GM19351 (cell line): ENCODE measurements at regions not wholly inside any gene's neighbourhood (a gene's known extent, or its start where the extent isn't known, plus 50 kb on each side); places are given as distances from the start of the nearest gene placed in this dataset.
A peak's percentile ranks its signal among the peaks of the same experiment; 100 is the strongest.
"Not testable (repeated sequence)": the region's sequence is repeated elsewhere in the genome, so short reads cannot be mapped to it uniquely, and the experiment has no call there.

Experiments used
- ATAC-seq: cut with Tn5 transposase; IDR thresholded peaks from one replicate; pipeline ENCODE4 v1.9.1; 2021; ENCODE audit warnings: mild to moderate bottlenecking, moderate library complexity; ENCODE audit not compliant: unreplicated experiment

GRCh38 chr6:27807441-27808241 is 104.6 kb downstream of the OR2B2 start:
- peak; percentile 63 for ATAC-seq

- no peak for ATAC-seq
Measured at GRCh38 chr6:27806981-27807440, 105.2 kb downstream of the OR2B2 start.

GRCh38 chr6:27805347-27805746 is 106.8 kb downstream of the OR2B2 start:
- no peak for ATAC-seq

DNA sequence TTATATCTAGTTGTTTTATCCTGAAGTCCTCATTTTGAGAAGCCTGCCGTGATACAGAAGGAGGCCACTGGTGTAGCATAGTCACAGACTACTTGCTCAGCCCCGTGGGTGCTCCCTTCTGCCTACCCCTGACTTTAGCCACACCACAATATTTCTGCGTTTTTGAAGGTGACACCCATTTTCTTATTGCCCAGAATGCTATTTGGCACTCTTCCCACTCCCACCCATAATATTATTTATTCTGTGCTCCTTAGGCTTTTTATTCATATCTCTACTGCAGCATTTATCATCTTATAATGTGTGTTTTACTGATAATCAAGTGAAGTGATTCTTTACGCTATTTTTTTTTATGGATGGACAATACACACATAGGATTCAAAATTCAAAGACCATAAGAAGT is 107.3 kb downstream of the OR2B2 start:
- ATAC-seq, result no peak

GRCh38 chr6:27800731-27801373 is 111.3 kb downstream of the OR2B2 start:
- ATAC-seq, result no peak

DNA sequence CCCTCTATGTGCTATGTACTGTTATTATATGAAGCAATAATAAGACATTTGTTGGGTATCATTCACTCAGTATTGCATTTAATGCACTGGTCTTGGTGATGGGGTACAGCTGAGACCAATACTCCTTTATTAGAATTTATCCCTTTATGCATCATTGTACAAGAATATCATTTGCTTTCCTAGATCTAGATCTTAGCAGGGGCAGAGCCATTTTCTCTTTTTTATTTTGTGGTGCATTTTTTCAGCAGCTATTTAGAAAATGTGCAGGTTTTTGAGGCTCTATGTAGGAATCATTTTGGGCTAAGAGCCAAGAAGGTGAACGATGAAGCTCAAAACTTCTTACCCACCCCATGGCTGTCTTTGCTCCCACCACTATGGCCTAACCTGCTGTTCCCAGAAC is 114.2 kb downstream of the OR2B2 start:
- no peak for ATAC-seq

GRCh38 chr6:27796736-27797481 is 115.3 kb downstream of the OR2B2 start:
- ATAC-seq, result not testable (repeated sequence)

GRCh38 chr6:27795697-27796494 is 116.3 kb downstream of the OR2B2 start:
- peak; percentile 42 for ATAC-seq

GRCh38 chr6:27791182-27791943 is 120.8 kb downstream of the OR2B2 start:
- ATAC-seq, result no peak

DNA sequence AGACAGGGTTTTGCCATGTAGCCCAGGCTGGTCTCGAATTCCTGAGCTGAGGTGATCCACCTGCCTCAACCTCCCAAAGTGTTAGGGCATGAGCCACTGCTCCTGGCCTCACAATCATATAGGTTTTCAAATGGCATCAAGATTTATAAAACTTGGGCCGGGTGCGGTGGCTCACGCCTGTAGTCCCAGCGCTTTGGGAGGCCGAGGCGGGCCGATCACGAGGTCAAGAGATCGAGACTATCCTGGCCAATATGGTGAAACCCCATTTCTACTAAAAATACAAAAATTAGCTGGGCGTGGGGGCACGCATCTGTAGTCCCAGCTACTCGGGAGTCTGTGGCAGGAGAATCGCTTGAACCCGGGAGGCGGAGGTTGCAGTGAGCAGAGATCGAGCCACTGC is 123.8 kb downstream of the OR2B2 start:
- ATAC-seq, result not testable (repeated sequence)

GRCh38 chr6:27786048-27786447 is 126.1 kb downstream of the OR2B2 start:
- ATAC-seq, result no peak

DNA sequence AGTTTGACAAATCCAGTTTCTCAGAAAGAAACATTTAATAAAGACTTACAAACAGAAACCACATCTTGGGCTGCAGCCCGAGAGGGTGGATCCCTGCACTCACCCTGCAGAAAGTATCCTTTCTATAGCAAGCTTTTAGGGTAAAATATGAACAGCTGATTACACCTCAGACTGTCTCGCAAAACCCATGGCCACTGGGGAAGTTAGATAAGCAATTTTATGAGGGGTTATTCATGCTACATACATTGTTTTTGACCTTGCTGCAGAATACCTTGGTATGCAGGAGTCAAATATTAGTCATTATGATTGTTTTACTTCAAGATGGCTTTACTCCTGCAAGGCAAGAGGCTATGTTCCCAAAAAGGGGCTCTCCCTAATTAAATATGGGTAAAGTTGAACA is 126.9 kb downstream of the OR2B2 start:
- no peak for ATAC-seq

- ATAC-seq, result no peak
Measured at GRCh38 chr6:27782748-27783147, 129.4 kb downstream of the OR2B2 start.

DNA sequence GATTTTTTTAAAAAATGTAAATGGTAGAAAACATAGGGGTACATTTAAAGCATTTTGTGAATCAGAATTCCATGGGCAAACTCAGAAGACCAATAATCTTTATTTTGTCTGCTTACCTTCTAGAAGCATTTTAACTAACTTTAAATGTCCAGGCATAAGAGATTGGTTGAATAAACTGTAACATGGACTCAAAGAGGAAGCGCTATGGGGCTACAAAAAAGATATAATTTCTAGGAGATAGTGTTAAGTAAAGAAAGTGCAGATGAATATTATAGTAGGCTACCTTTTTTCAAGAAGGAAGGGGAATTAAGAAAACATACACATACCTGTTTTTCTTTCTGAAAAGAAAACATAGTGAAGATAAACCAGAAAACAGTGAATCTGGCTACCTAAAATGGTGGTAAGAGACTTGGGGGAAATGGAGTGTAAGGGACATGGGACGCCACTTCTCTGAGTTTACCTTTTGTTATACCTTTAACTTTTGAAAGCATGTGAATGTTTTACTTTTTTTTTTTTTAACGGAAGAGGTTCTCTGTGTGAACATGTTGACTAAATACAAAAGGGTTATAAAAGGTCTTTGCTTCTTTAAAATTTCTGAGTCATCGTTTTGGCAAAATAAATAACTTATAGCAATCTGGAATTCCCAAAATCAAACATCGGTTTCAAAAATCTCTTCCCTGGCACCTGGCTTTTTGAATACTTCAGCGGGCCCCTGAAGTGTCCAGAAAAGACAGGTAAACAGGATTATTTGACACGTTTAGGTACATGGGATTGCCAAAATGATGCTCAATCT is 133.4 kb downstream of the OR2B2 start:
- no peak for ATAC-seq

DNA sequence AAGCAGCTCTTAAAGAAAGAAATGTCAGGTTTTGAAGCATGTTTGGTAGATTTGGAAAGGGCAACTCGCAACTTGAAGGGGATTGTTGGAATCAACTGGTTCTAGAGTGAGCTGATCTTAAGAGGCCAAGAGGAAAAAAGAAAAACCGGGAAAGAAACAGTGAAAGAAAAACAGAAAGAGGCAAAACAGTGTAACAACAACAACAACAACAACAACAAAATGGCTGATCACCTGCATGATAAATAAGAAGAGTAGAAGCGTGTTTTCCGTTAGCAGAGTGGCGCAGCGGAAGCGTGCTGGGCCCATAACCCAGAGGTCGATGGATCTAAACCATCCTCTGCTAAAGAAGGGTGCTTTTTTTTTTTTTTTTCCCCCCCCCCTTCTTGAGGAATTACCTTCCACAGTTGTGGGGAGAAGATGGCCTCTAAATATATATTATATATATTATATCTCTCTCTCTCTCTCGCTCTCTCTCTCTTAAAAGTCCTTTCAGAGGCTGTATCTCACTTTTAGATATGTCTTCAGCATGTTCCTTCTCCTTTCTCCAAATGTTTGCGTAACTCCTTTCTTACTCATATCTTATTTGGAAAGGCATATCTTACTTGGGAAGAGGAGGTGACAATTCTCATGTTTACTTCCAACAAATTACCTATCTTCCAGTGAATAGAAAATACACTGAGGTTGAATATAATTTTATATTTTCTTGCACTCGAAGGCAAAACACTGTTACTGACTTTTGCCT is 134.4 kb downstream of the OR2B2 start:
- ATAC-seq, result no peak

- no peak for ATAC-seq
Measured at GRCh38 chr6:27777126-27777525, 135.1 kb downstream of the OR2B2 start.

- no peak for ATAC-seq
Measured at GRCh38 chr6:27776504-27776903, 135.7 kb downstream of the OR2B2 start.

DNA sequence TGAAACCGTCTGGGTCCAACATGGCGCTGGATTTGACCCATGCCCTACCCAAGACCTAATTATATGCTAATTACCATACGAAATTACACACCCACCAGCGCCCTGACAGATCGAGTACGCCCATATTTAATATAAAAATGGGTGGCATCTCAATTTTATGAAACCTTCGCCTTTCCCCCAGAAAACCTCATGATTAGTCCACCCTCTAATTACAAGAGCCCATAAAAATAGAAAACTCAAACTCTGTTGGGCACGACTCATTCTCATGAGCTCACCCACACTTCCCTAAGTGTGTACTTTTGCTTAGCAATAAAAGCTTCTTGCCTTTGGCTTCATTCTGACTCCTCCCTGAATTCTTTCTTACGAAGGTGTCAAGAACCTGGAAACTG is 136.4 kb downstream of the OR2B2 start:
- ATAC-seq, result no peak
